A673 (cell line): ENCODE measurements at regions not wholly inside any gene's neighbourhood (a gene's known extent, or its start where the extent isn't known, plus 50 kb on each side); places are given as distances from the start of the nearest gene placed in this dataset.

ENCODE experiments used
- BruUV-seq: library from RNA; stranded (reverse); fragments of 400-500 nt; replicated peaks from 2 replicates; lab custom pipeline; 2021; lab: Mats Ljungman, UMichigan
- CTCF ChIA-PET: fragments of 300-600 bp; sonication (Branson Sonifier 250); formaldehyde crosslinking; loops from one replicate; lab custom pipeline; 2022; ENCODE audit warnings: antibody characterized with exemption; lab: Charles Lee
- POLR2A ChIA-PET: fragments of 300-600 bp; sonication (Branson Sonifier 250); formaldehyde crosslinking; loops from one replicate; lab custom pipeline; 2022; ENCODE audit warnings: antibody characterized with exemption; ENCODE audit not compliant: low non-redundant PET; lab: Charles Lee
- DNase-seq: peaks from one replicate; pipeline ENCODE4 v3.0.0-alpha.2; 2015; ENCODE audit warnings: low spot score
- H3K27ac ChIP-seq: fragments of 200-600 bp; sonication (generic); 2 replicates; pipeline ENCODE4 v1.5.1; 2016; ENCODE audit warnings: mixed run types, low read depth, mild to moderate bottlenecking, mixed read lengths, antibody characterized with exemption, low read length; ENCODE audit not compliant: poor library complexity, severe bottlenecking
- H3K27me3 ChIP-seq: fragments of 200-600 bp; sonication (generic); replicated peaks from 2 replicates; pipeline ENCODE4 v1.6.1; 2017; ENCODE audit warnings: mixed run types, low read depth, mild to moderate bottlenecking, mixed read lengths, antibody characterized with exemption, low read length; ENCODE audit not compliant: insufficient read depth, poor library complexity
- H3K36me3 ChIP-seq: fragments of 200-600 bp; sonication (generic); 2 replicates; pipeline ENCODE4 v1.6.1; 2016; ENCODE audit warnings: mixed run types, mild to moderate bottlenecking, mixed read lengths, antibody characterized with exemption, low read length; ENCODE audit not compliant: insufficient read depth, poor library complexity, severe bottlenecking
- H3K4me1 ChIP-seq: fragments of 200-600 bp; sonication (generic); 2 replicates; pipeline ENCODE4 v1.6.1; 2017; ENCODE audit warnings: mixed run types, mild to moderate bottlenecking, mixed read lengths, antibody characterized with exemption, low read length; ENCODE audit not compliant: insufficient read depth, poor library complexity, severe bottlenecking
- H3K4me3 ChIP-seq: fragments of 200-600 bp; sonication (generic); 2 replicates; pipeline ENCODE4 v1.5.1; 2016; ENCODE audit warnings: low read depth, mixed run types, mild to moderate bottlenecking, mixed read lengths, low read length; ENCODE audit not compliant: poor library complexity, severe bottlenecking
- H3K9me3 ChIP-seq: fragments of 200-600 bp; sonication (generic); 2 replicates; pipeline ENCODE4 v1.6.1; 2016; ENCODE audit warnings: mixed run types, low read depth, mild to moderate bottlenecking, mixed read lengths, antibody characterized with exemption, low read length; ENCODE audit not compliant: poor library complexity, severe bottlenecking
- CTCF ChIP-seq: fragments of 300-800, 200-600 bp; sonication (generic); conservative IDR thresholded peaks from 2 replicates; pipeline ENCODE4 v1.5.1; 2017; ENCODE audit warnings: low read depth, mild to moderate bottlenecking, antibody characterized with exemption, low read length, moderate library complexity, mixed read lengths
- EZH2 ChIP-seq: fragments of 200-600 bp; sonication (generic); IDR thresholded peaks from 2 replicates; pipeline ENCODE4 v1.6.1; 2017; ENCODE audit warnings: borderline replicate concordance, low read depth, mild to moderate bottlenecking, mixed read lengths, antibody characterized with exemption, low read length; ENCODE audit not compliant: poor library complexity, severe bottlenecking
- intact Hi-C: fragments of 100-400 bp; cut with micrococcal nuclease; formaldehyde crosslinking; loops from one replicate; pipeline ENCODE4 v1.10.0; 2022; ENCODE audit not compliant: unreplicated experiment

- POLR2A ChIA-PET: interaction anchor here (0.7 kb wide), 1 partner anchor 17 kb away, joined by 9 read pairs; no protein-coding TSS in a partner anchor
- no peaks in the 10 kb centered on the region for H3K36me3 ChIP-seq
- H3K27me3 ChIP-seq: no peaks in the 10 kb centered on the region
- H3K4me3 ChIP-seq: no peak overlapping the region
- CTCF ChIA-PET: no interaction called here
- BruUV-seq: no TSS peak
- H3K9me3 ChIP-seq: no peaks in the 10 kb centered on the region
- peak; percentile 91 for DNase-seq
- intact Hi-C loops: no loop called here
- H3K4me1 ChIP-seq: peaks cover 19% of the 10 kb centered on the region
- TF ChIP-seq EZH2 (no peak), CTCF (no peak)
- no peak overlapping the region for H3K27ac ChIP-seq
These were observed 79.4 kb downstream of the MARCHF4 start for GRCh38 chr2:216292886-216293301.

- Histone ChIP-seq H3K36me3 (no peaks in the 10 kb centered on the region), H3K27me3 (no peaks in the 10 kb centered on the region), H3K4me1 (peaks cover 19% of the 10 kb centered on the region), H3K9me3 (no peaks in the 10 kb centered on the region), H3K4me3 (no peak overlapping the region), H3K27ac (no peak overlapping the region)
- DNase-seq: no peak
- POLR2A ChIA-PET: no interaction called here
- CTCF ChIA-PET: no interaction called here
- no peak for TF ChIP-seq EZH2
- TF ChIP-seq CTCF: no peak
- no TSS peak for BruUV-seq
- intact Hi-C loops: no loop called here
These were observed 79.8 kb downstream of the MARCHF4 start for GRCh38 chr2:216292475-216292874.

GRCh38 chr2:216289470-216289869 is 82.8 kb downstream of the MARCHF4 start:
- Histone ChIP-seq H3K4me1 (peaks cover 22% of the 10 kb centered on the region), H3K27me3 (no peaks in the 10 kb centered on the region), H3K36me3 (no peaks in the 10 kb centered on the region), H3K27ac (no peak overlapping the region), H3K4me3 (no peak overlapping the region), H3K9me3 (no peaks in the 10 kb centered on the region)
- POLR2A ChIA-PET: no interaction called here
- DNase-seq: no peak
- TF ChIP-seq EZH2: no peak
- no peak for TF ChIP-seq CTCF
- BruUV-seq: no TSS peak
- intact Hi-C loops: no loop called here
- CTCF ChIA-PET: interaction anchor here (0.7 kb wide), 1 partner anchor 115 kb away, joined by 3 read pairs; no protein-coding TSS in a partner anchor
